ENCODE measurements at regions not wholly inside any gene's neighbourhood (a gene's known extent, or its start where the extent isn't known, plus 50 kb on each side); places are given as distances from the start of the nearest gene placed in this dataset.

DNA sequence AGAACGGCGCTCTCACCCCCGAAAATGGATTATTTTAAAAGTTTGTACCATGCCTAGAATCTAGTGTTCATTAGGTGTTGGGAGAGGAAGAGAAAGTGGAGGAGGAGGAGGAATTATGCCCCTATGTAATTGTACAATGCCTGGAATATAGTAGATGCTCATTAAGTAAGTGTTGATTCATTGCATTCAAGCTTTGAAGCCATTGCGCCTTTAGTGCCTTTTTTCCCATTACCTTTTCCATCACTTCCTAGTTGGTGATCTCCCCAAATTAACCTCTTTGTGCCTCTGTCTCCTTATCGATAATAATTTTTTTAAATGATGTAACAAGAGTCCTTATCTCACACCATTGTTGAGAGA is 220.7 kb upstream of the PRICKLE2 start:
- H3K4me3 ChIP-seq (ENCODE audit: insufficient read length, low read depth) = no peak overlapping the region
- no peak for DNase-seq (ENCODE audit: low read depth, low spot score)
- no peak for TF ChIP-seq SUZ12 (IDR thresholded peaks at IDR 0.05; ENCODE audit: extremely low read depth, insufficient read depth, insufficient read length)
- no peak for TF ChIP-seq YY1 (IDR thresholded peaks at IDR 0.05; ENCODE audit: insufficient read depth, insufficient read length)
- no peak for TF ChIP-seq ZNF274 (IDR thresholded peaks at IDR 0.05; ENCODE audit: low read depth, low read length)
- H3K9me3 ChIP-seq (ENCODE audit: insufficient read depth, low read length) = no peaks in the 10 kb centered on the region
- no peak overlapping the region for H3K9ac ChIP-seq (ENCODE audit: insufficient read length, low read depth)
- peaks cover 38% of the 10 kb centered on the region for H3K27me3 ChIP-seq (ENCODE audit: insufficient read depth, insufficient read length)
- no peaks in the 10 kb centered on the region for H3K36me3 ChIP-seq (ENCODE audit: insufficient read depth, insufficient read length, low read length)
- peaks cover 6% of the 10 kb centered on the region for H3K4me1 ChIP-seq (ENCODE audit: insufficient read depth, insufficient read length)

DNA sequence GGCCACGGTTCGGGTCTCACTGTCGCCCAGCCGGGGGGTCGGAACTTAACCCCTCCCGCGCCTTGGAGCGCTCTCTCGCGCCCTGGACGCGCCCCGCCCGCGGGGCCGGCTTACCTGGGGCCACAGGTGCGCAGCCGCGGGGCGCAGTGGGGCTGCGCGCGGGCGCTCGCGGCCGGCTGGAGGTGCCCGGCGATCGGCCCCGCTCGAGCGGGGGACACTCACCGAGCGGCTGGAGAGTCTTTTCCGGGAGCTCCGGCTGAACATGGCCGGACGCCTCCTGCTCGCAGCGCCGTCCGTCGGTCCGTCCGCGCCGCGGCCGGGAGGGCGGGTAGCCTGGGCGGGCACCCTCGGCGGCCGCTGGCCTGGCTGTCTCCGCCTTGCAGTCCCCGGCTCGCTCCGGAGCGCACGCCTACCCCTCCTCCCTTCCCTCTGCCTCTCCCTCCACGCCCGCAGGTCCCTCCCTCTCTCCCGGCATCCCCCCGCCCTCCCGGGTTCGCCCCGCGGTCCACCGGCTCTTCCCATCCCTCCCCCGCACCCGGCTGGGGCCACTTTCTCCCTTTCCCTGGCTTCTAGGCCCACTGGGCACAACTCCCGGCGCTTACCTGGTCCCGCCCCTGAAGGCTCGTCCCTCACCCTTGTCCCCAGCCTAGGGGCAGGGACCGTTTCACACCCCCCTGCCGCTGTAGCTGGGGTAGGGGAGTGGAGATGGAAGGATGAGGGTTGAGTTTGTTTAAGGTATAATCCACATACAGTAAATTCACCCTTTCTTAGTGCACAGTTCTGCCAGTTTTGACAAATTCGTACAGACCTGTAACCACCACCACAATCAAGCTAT is 220.1 kb upstream of the PRICKLE2 start:
- peaks cover 6% of the 10 kb centered on the region for H3K4me1 ChIP-seq (ENCODE audit: insufficient read depth, insufficient read length)
- peak; percentile 51 for DNase-seq (ENCODE audit: low read depth, low spot score)
- peak overlapping the region; percentile 74 for H3K9ac ChIP-seq (ENCODE audit: insufficient read length, low read depth)
- H3K9me3 ChIP-seq (ENCODE audit: insufficient read depth, low read length) = no peaks in the 10 kb centered on the region
- TF ChIP-seq YY1 (IDR thresholded peaks at IDR 0.05; ENCODE audit: insufficient read depth, insufficient read length) = no peak
- TF ChIP-seq SUZ12 (IDR thresholded peaks at IDR 0.05; ENCODE audit: extremely low read depth, insufficient read depth, insufficient read length) = no peak
- TF ChIP-seq ZNF274 (IDR thresholded peaks at IDR 0.05; ENCODE audit: low read depth, low read length) = no peak
- H3K4me3 ChIP-seq (ENCODE audit: insufficient read length, low read depth) = peak overlapping the region; percentile 78
- H3K27me3 ChIP-seq (ENCODE audit: insufficient read depth, insufficient read length) = peaks cover 38% of the 10 kb centered on the region
- H3K36me3 ChIP-seq (ENCODE audit: insufficient read depth, insufficient read length, low read length) = no peaks in the 10 kb centered on the region

DNA sequence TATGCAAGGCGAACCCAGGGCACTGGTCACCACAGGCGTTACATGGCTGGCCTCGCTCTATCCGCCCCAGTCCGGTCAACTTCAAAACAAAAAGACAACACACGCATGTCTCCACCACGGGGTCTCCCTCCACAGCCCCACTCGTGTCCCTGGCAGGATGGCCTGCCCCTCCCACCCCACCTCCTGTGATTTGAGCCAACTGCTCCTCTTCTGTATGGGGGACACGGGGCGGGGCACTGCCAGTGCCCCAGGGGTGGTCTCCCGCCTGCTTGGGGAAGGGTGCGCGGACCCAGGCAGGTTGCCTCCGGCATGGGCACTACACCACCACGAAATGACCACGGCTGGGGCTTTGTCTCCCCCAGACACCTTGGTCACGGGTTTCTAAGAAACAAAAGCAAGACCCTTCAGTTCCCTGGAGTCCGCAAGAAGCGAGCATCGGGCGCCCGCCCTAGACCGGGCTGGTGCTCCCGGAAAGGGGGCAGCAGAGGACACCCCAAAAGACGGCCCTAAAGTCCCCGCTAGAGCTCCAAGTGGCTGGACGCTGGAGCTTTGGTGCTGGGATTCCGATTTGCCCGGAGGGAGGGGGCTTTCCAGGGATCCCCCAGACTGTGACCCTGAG is 219.3 kb upstream of the PRICKLE2 start:
- peak overlapping the region; percentile 74 for H3K9ac ChIP-seq (ENCODE audit: insufficient read length, low read depth)
- no peaks in the 10 kb centered on the region for H3K36me3 ChIP-seq (ENCODE audit: insufficient read depth, insufficient read length, low read length)
- TF ChIP-seq YY1 (IDR thresholded peaks at IDR 0.05; ENCODE audit: insufficient read depth, insufficient read length) (no peak), SUZ12 (IDR thresholded peaks at IDR 0.05; ENCODE audit: extremely low read depth, insufficient read depth, insufficient read length) (no peak), ZNF274 (IDR thresholded peaks at IDR 0.05; ENCODE audit: low read depth, low read length) (no peak)
- peaks cover 38% of the 10 kb centered on the region for H3K27me3 ChIP-seq (ENCODE audit: insufficient read depth, insufficient read length)
- DNase-seq (ENCODE audit: low read depth, low spot score) = no peak
- peak overlapping the region; percentile 78 for H3K4me3 ChIP-seq (ENCODE audit: insufficient read length, low read depth)
- H3K9me3 ChIP-seq (ENCODE audit: insufficient read depth, low read length) = no peaks in the 10 kb centered on the region
- peaks cover 6% of the 10 kb centered on the region for H3K4me1 ChIP-seq (ENCODE audit: insufficient read depth, insufficient read length)

DNA sequence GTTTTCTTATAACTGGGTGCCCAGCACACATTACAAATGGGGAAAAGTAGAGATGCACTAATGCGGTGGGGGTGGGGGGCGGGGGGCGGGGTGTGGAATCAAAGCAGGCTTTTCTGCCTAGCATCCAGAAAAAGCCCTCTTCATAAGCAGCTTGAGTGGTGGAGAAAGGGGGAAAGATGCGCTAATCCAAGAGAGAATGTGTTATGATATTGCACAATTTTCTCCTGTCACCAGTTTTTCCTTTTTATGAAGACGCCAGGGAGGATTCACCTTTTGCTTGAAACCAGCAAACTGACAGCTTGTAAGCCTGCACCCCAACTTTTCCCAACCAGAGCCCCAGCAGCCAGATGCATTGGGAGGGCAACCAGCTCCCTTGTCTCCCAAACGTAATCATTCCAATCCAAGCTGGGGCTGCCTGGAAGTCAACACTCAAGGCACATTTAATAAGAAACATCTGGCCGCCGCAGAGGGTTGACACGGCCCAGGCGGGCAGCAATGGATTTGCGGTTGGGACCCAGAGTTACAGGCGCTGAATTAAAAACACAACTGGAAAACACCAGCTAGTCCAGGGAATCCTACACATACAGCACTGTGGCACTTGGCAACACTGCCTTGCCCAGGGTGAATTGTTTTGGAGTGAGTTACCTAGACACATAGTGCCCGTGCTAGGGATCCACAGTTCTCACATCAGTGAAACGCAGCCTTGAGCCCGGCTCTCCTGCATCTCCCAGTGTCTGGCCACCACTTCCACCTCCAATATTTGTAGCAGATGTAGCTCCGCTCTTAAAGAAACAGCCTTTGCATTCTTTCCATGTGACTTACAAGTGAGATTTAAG is 218.5 kb upstream of the PRICKLE2 start:
- H3K4me3 ChIP-seq (ENCODE audit: insufficient read length, low read depth) = no peak overlapping the region
- H3K4me1 ChIP-seq (ENCODE audit: insufficient read depth, insufficient read length) = peaks cover 6% of the 10 kb centered on the region

DNA sequence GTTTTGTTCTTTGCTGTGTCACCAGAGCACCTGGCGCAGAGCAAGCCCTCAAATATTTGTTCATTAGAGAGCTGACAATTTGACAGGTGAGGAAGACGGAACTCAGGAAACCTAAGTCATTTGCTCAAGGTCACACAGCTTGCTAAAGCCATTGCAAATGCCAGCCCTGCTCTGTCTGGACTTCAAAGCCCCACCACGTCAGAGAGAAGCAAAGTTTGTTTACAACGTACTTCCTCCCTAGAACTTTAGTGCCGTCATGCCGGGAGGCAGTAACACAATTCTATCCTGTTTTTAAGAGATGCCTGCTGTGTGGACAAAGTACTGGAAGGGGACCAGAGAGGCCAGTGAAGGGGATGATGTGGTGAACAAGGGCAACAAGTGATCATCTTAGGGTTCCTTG is 216.6 kb upstream of the PRICKLE2 start:
- Histone ChIP-seq H3K9ac (ENCODE audit: insufficient read length, low read depth) (no peak overlapping the region), H3K4me1 (ENCODE audit: insufficient read depth, insufficient read length) (peaks cover 6% of the 10 kb centered on the region), H3K27me3 (ENCODE audit: insufficient read depth, insufficient read length) (peaks cover 25% of the 10 kb centered on the region), H3K9me3 (ENCODE audit: insufficient read depth, low read length) (no peaks in the 10 kb centered on the region), H3K4me3 (ENCODE audit: insufficient read length, low read depth) (no peak overlapping the region), H3K36me3 (ENCODE audit: insufficient read depth, insufficient read length, low read length) (no peaks in the 10 kb centered on the region)
- TF ChIP-seq YY1 (IDR thresholded peaks at IDR 0.05; ENCODE audit: insufficient read depth, insufficient read length) (no peak), ZNF274 (IDR thresholded peaks at IDR 0.05; ENCODE audit: low read depth, low read length) (no peak), SUZ12 (IDR thresholded peaks at IDR 0.05; ENCODE audit: extremely low read depth, insufficient read depth, insufficient read length) (no peak)
- DNase-seq (ENCODE audit: low read depth, low spot score) = no peak

More for the DNA sequence above, 218.5 kb upstream of the PRICKLE2 start:
- DNase-seq (ENCODE audit: low read depth, low spot score) = no peak
- Histone ChIP-seq H3K9ac (ENCODE audit: insufficient read length, low read depth) (no peak overlapping the region), H3K27me3 (ENCODE audit: insufficient read depth, insufficient read length) (peaks cover 38% of the 10 kb centered on the region), H3K36me3 (ENCODE audit: insufficient read depth, insufficient read length, low read length) (no peaks in the 10 kb centered on the region), H3K9me3 (ENCODE audit: insufficient read depth, low read length) (no peaks in the 10 kb centered on the region)
- TF ChIP-seq ZNF274 (IDR thresholded peaks at IDR 0.05; ENCODE audit: low read depth, low read length) (no peak), YY1 (IDR thresholded peaks at IDR 0.05; ENCODE audit: insufficient read depth, insufficient read length) (no peak), SUZ12 (IDR thresholded peaks at IDR 0.05; ENCODE audit: extremely low read depth, insufficient read depth, insufficient read length) (no peak)

DNA sequence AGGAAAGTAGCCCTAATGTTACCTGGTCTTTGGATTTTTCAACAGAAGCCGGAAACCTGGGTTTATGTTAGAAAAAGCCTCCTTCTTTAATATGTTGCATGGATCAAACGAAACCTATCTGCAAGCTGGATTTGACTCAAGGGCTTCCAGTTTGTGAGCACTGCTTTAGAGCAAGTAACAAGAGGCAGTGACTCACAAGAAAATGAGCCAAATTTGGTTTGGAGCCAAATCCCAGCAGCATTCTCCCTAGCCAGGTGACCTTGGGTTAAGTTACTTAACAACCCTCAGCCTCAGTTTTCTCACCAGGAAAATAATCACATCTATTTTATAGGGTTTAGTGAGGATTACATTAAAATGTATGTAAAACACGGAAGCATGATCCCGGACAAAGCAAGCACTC is 215.2 kb upstream of the PRICKLE2 start:
- Histone ChIP-seq H3K27me3 (ENCODE audit: insufficient read depth, insufficient read length) (peaks cover 11% of the 10 kb centered on the region), H3K4me1 (ENCODE audit: insufficient read depth, insufficient read length) (peaks cover 6% of the 10 kb centered on the region), H3K36me3 (ENCODE audit: insufficient read depth, insufficient read length, low read length) (no peaks in the 10 kb centered on the region), H3K9ac (ENCODE audit: insufficient read length, low read depth) (no peak overlapping the region), H3K4me3 (ENCODE audit: insufficient read length, low read depth) (no peak overlapping the region), H3K9me3 (ENCODE audit: insufficient read depth, low read length) (peaks cover 6% of the 10 kb centered on the region; the same call in 1 of the 2 replicates)
- TF ChIP-seq ZNF274 (IDR thresholded peaks at IDR 0.05; ENCODE audit: low read depth, low read length) (no peak), SUZ12 (IDR thresholded peaks at IDR 0.05; ENCODE audit: extremely low read depth, insufficient read depth, insufficient read length) (no peak)
- no peak for DNase-seq (ENCODE audit: low read depth, low spot score)
